Esophagus squamous epithelium (tissue), 4 donors: ENCODE measurements at regions not wholly inside any gene's neighbourhood (a gene's known extent, or its start where the extent isn't known, plus 50 kb on each side); places are given as distances from the start of the nearest gene placed in this dataset.

Experiments used
- POLR2A ChIP-seq, 4 donors: fragments of 450-650 bp; IDR thresholded peaks; one replicate each; pipeline ENCODE4 v1.6.1; 2017; ENCODE audit warnings: antibody characterized with exemption in 4 of 4, mild to moderate bottlenecking in 4 of 4, moderate library complexity in 3 of 4
- TF ChIP-seq, protein P1 (sequence below), 6 experiments: fragments of 450-650 bp in 4 of 6; fragments of 200-600 bp in 2 of 6; sonication (generic) in 2 of 6; IDR thresholded peaks; one replicate each; pipeline ENCODE4 v1.5.1; 2016 to 2019; ENCODE audit warnings: antibody characterized with exemption in 6 of 6, mild to moderate bottlenecking in 4 of 6, moderate library complexity in 4 of 6

DNA sequence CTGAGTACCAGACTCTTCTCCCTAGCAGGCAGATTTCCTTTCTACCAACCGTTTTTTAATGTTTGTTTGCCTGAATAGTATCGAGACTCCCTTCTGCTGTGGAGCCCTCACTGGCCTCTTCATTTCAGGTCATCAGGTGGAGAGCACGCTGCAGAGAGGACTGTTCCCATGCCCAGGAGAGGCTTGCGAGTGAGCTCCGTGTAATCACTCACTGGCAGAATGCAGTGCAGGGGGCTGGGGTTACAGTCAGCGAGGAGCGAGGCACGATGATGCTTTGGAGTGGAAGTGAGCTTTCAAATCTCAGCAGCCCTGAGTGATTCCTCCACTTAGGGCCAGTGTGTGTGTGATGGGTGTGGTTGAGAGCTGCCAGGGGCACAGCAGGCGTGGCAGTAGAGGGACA, 385.2 kb downstream of the SHQ1 start:
- TF ChIP-seq, protein P1, sequence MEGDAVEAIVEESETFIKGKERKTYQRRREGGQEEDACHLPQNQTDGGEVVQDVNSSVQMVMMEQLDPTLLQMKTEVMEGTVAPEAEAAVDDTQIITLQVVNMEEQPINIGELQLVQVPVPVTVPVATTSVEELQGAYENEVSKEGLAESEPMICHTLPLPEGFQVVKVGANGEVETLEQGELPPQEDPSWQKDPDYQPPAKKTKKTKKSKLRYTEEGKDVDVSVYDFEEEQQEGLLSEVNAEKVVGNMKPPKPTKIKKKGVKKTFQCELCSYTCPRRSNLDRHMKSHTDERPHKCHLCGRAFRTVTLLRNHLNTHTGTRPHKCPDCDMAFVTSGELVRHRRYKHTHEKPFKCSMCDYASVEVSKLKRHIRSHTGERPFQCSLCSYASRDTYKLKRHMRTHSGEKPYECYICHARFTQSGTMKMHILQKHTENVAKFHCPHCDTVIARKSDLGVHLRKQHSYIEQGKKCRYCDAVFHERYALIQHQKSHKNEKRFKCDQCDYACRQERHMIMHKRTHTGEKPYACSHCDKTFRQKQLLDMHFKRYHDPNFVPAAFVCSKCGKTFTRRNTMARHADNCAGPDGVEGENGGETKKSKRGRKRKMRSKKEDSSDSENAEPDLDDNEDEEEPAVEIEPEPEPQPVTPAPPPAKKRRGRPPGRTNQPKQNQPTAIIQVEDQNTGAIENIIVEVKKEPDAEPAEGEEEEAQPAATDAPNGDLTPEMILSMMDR (IDR thresholded peaks at IDR 0.05), result no peak
- TF ChIP-seq POLR2A (IDR thresholded peaks at IDR 0.05), result no peak
